ENCODE measurements at regions not wholly inside any gene's neighbourhood (a gene's known extent, or its start where the extent isn't known, plus 50 kb on each side); places are given as distances from the start of the nearest gene placed in this dataset.
A peak's percentile ranks its signal among the peaks of the same experiment; 100 is the strongest.

DNA sequence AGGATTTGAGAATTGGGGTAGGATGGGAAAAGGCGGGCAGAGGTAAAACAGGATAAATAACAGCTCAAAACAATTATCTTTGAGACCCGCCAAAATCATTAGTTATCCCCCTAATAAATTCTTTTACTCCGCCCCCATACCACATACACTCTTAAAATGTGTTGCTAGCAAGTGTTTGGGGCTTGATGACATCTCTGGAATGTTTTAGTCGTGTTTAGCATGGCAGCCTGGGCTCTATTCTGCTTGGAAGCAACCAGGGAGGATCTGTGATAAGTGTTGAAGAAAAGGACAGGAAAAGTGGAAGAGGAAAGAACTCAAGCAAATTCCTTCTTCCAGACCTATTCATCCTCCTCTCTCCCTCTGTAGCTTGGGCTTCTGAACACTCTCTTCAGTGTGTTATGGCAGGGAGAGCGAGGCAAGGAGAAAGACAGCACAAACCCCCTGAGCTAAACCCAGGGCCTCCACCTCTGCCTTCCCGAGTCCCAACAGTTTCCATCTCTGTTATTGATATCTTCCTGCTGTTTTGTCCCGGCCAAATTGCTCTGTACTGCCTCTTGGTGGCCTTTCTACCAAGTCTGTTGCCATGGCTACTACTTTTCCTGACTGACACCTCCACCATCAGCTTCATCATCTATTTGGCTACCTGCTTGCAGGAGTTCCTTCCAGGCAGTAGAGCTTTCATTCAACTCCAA is 135.8 kb downstream of the RPL22L1 start:
- Histone ChIP-seq H3K9ac (ENCODE audit: low read length) (no peak overlapping the region), H3K27me3 (ENCODE audit: insufficient read depth, low read length) (no peaks in the 10 kb centered on the region), H3K4me3 (ENCODE audit: insufficient read depth, low read depth, low read length) (no peak overlapping the region), H3K4me1 (ENCODE audit: insufficient read depth, low read length) (peaks cover 4% of the 10 kb centered on the region), H3K36me3 (ENCODE audit: insufficient read depth, low read length) (no peaks in the 10 kb centered on the region), H3K4me2 (ENCODE audit: low read length) (no peak overlapping the region), H3K27ac (ENCODE audit: low read depth, low read length) (no peak overlapping the region), H4K20me1 (ENCODE audit: insufficient read depth, low read length) (no peaks in the 10 kb centered on the region), H3K9me3 (ENCODE audit: insufficient read depth, low read depth, low read length) (no peaks in the 10 kb centered on the region), H3K79me2 (ENCODE audit: insufficient read depth, low read length) (no peaks in the 10 kb centered on the region), H2AFZ (ENCODE audit: low read depth, low read length) (peak overlapping the region; percentile 36)
- Mint-ChIP-seq H3K27ac (ENCODE audit: unreplicated experiment) (no peak overlapping the region), H3K36me3 (ENCODE audit: low read depth, unreplicated experiment) (no peaks in the 10 kb centered on the region), H3K27me3 (ENCODE audit: low read depth, unreplicated experiment) (peaks cover 3% of the 10 kb centered on the region), H3K4me3 (ENCODE audit: unreplicated experiment) (no peak overlapping the region), H3K4me1 (ENCODE audit: low read depth, unreplicated experiment) (peaks cover 24% of the 10 kb centered on the region), H3K9me3 (ENCODE audit: unreplicated experiment) (no peaks in the 10 kb centered on the region)
- DNase-seq (ENCODE audit: low read depth): no peak
- TF ChIP-seq, protein P1, sequence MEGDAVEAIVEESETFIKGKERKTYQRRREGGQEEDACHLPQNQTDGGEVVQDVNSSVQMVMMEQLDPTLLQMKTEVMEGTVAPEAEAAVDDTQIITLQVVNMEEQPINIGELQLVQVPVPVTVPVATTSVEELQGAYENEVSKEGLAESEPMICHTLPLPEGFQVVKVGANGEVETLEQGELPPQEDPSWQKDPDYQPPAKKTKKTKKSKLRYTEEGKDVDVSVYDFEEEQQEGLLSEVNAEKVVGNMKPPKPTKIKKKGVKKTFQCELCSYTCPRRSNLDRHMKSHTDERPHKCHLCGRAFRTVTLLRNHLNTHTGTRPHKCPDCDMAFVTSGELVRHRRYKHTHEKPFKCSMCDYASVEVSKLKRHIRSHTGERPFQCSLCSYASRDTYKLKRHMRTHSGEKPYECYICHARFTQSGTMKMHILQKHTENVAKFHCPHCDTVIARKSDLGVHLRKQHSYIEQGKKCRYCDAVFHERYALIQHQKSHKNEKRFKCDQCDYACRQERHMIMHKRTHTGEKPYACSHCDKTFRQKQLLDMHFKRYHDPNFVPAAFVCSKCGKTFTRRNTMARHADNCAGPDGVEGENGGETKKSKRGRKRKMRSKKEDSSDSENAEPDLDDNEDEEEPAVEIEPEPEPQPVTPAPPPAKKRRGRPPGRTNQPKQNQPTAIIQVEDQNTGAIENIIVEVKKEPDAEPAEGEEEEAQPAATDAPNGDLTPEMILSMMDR (IDR thresholded peaks at IDR 0.05; ENCODE audit: insufficient read depth, low read depth, low read length): no peak
- TF ChIP-seq EZH2 (IDR thresholded peaks at IDR 0.05; ENCODE audit: insufficient read depth, low read length): no peak
- no peak for FAIRE-seq

GRCh38 chr3:170732660-170733245 is 137.2 kb downstream of the RPL22L1 start:
- no peak overlapping the region for H3K4me2 ChIP-seq (ENCODE audit: low read length)
- H3K36me3 ChIP-seq (ENCODE audit: insufficient read depth, low read length): no peaks in the 10 kb centered on the region
- no peak for FAIRE-seq
- no peak overlapping the region for H3K27ac Mint-ChIP-seq (ENCODE audit: unreplicated experiment)
- no peak overlapping the region for H3K4me3 ChIP-seq (ENCODE audit: insufficient read depth, low read depth, low read length)
- no peak overlapping the region for H2AFZ ChIP-seq (ENCODE audit: low read depth, low read length)
- H4K20me1 ChIP-seq (ENCODE audit: insufficient read depth, low read length): no peaks in the 10 kb centered on the region
- DNase-seq (ENCODE audit: low read depth): no peak
- no peaks in the 10 kb centered on the region for H3K36me3 Mint-ChIP-seq (ENCODE audit: low read depth, unreplicated experiment)
- H3K9ac ChIP-seq (ENCODE audit: low read length): no peak overlapping the region
- H3K9me3 Mint-ChIP-seq (ENCODE audit: unreplicated experiment): no peaks in the 10 kb centered on the region
- H3K4me1 ChIP-seq (ENCODE audit: insufficient read depth, low read length): peaks cover 6% of the 10 kb centered on the region
- no peaks in the 10 kb centered on the region for H3K9me3 ChIP-seq (ENCODE audit: insufficient read depth, low read depth, low read length)
- TF ChIP-seq EZH2 (IDR thresholded peaks at IDR 0.05; ENCODE audit: insufficient read depth, low read length): no peak
- TF ChIP-seq, protein P1 (IDR thresholded peaks at IDR 0.05; ENCODE audit: insufficient read depth, low read depth, low read length): no peak
- no peaks in the 10 kb centered on the region for H3K27me3 ChIP-seq (ENCODE audit: insufficient read depth, low read length)
- H3K4me1 Mint-ChIP-seq (ENCODE audit: low read depth, unreplicated experiment): peaks cover 26% of the 10 kb centered on the region
- H3K79me2 ChIP-seq (ENCODE audit: insufficient read depth, low read length): no peaks in the 10 kb centered on the region
- no peak overlapping the region for H3K27ac ChIP-seq (ENCODE audit: low read depth, low read length)
- no peak overlapping the region for H3K4me3 Mint-ChIP-seq (ENCODE audit: unreplicated experiment)
- peaks cover 3% of the 10 kb centered on the region for H3K27me3 Mint-ChIP-seq (ENCODE audit: low read depth, unreplicated experiment)

- Histone ChIP-seq H3K27me3 (ENCODE audit: insufficient read depth, low read length) (no peaks in the 10 kb centered on the region), H3K36me3 (ENCODE audit: insufficient read depth, low read length) (no peaks in the 10 kb centered on the region), H3K9me3 (ENCODE audit: insufficient read depth, low read depth, low read length) (no peaks in the 10 kb centered on the region), H3K27ac (ENCODE audit: low read depth, low read length) (no peak overlapping the region), H3K4me1 (ENCODE audit: insufficient read depth, low read length) (peaks cover 21% of the 10 kb centered on the region), H3K9ac (ENCODE audit: low read length) (no peak overlapping the region), H2AFZ (ENCODE audit: low read depth, low read length) (no peak overlapping the region), H3K79me2 (ENCODE audit: insufficient read depth, low read length) (no peaks in the 10 kb centered on the region), H3K4me2 (ENCODE audit: low read length) (no peak overlapping the region), H3K4me3 (ENCODE audit: insufficient read depth, low read depth, low read length) (no peak overlapping the region), H4K20me1 (ENCODE audit: insufficient read depth, low read length) (no peaks in the 10 kb centered on the region)
- Mint-ChIP-seq H3K36me3 (ENCODE audit: low read depth, unreplicated experiment) (no peaks in the 10 kb centered on the region), H3K27ac (ENCODE audit: unreplicated experiment) (no peak overlapping the region), H3K4me3 (ENCODE audit: unreplicated experiment) (no peak overlapping the region), H3K9me3 (ENCODE audit: unreplicated experiment) (no peaks in the 10 kb centered on the region), H3K27me3 (ENCODE audit: low read depth, unreplicated experiment) (peaks cover 3% of the 10 kb centered on the region), H3K4me1 (ENCODE audit: low read depth, unreplicated experiment) (peaks cover 26% of the 10 kb centered on the region)
- TF ChIP-seq EZH2 (IDR thresholded peaks at IDR 0.05; ENCODE audit: insufficient read depth, low read length): no peak
- TF ChIP-seq, protein P1 (IDR thresholded peaks at IDR 0.05; ENCODE audit: insufficient read depth, low read depth, low read length): no peak
- no peak for FAIRE-seq
- DNase-seq (ENCODE audit: low read depth): no peak
Observed at GRCh38 chr3:170731281-170731680, 138.7 kb downstream of the RPL22L1 start.
